IMR-90 (cell line): ENCODE measurements at regions not wholly inside any gene's neighbourhood (a gene's known extent, or its start where the extent isn't known, plus 50 kb on each side); places are given as distances from the start of the nearest gene placed in this dataset.

ENCODE experiments used
- ATAC-seq: fragments of 200-7000 bp; cut with Tn5 transposase; 2 replicates; pipeline ENCODE4 v1.9.1; 2020; ENCODE audit warnings: low read depth, mild to moderate bottlenecking, moderate library complexity
- BruUV-seq: library from RNA; stranded (reverse); fragments of 400-500 nt; replicated peaks from 2 replicates; lab custom pipeline; 2021; lab: Mats Ljungman, UMichigan
- CTCF ChIA-PET: fragments of 300-600 bp; formaldehyde crosslinking; extraction: SDS; loops from one replicate; lab custom pipeline; 2021; ENCODE audit warnings: antibody characterized with exemption; lab: Yijun Ruan, JAX
- POLR2A ChIA-PET: fragments of 300-600 bp; sonication (Branson Sonifier 250); formaldehyde crosslinking; loops from one replicate; lab custom pipeline; 2022; ENCODE audit warnings: antibody characterized with exemption; ENCODE audit not compliant: unreplicated experiment; lab: Charles Lee
- DNase-seq: peaks from one replicate; pipeline ENCODE4 v3.0.0; 2013
- H2AFZ ChIP-seq: replicated peaks from 2 replicates; pipeline ENCODE3; 2013; ENCODE audit warnings: low read length, mild to moderate bottlenecking; ENCODE audit not compliant: poor library complexity
- H2AK5ac ChIP-seq: 2 replicates; pipeline ENCODE4 v1.6.1; 2013; ENCODE audit warnings: low read depth, low read length, inconsistent platforms
- H2AK9ac ChIP-seq: replicated peaks from 2 replicates; pipeline ENCODE3; 2013; ENCODE audit warnings: mild to moderate bottlenecking, low read depth, low read length, moderate library complexity; ENCODE audit not compliant: poor library complexity
- H2BK120ac ChIP-seq: 2 replicates; pipeline ENCODE4 v1.6.1; 2013; ENCODE audit warnings: low read depth, low read length, inconsistent platforms
- H2BK15ac ChIP-seq: 3 replicates; pipeline ENCODE4 v1.6.1; 2013; ENCODE audit warnings: low read depth, low read length, inconsistent platforms
- H2BK20ac ChIP-seq: 2 replicates; pipeline ENCODE4 v1.6.1; 2013; ENCODE audit warnings: low read depth, mild to moderate bottlenecking, inconsistent platforms, low read length, moderate library complexity
- H2BK5ac ChIP-seq: 2 replicates; pipeline ENCODE4 v1.6.1; 2013; ENCODE audit warnings: mild to moderate bottlenecking, low read depth, low read length, inconsistent platforms; ENCODE audit not compliant: poor library complexity, severe bottlenecking
- H3K14ac ChIP-seq: replicated peaks from 2 replicates; pipeline ENCODE4 v1.6.1; 2013; ENCODE audit warnings: low read depth, low read length, inconsistent platforms
- H3K18ac ChIP-seq: 2 replicates; pipeline ENCODE4 v1.6.1; 2013; ENCODE audit warnings: low read depth, low read length, control low read depth
- H3K23ac ChIP-seq: 2 replicates; pipeline ENCODE4 v1.6.1; 2013; ENCODE audit warnings: low read depth, low read length, inconsistent platforms
- H3K27ac ChIP-seq: 2 replicates; pipeline ENCODE4 v1.5.1; 2013; ENCODE audit warnings: mild to moderate bottlenecking, control low read depth, low read length; ENCODE audit not compliant: insufficient read depth
- H3K27me3 ChIP-seq: 2 replicates; pipeline ENCODE4 v1.6.1; 2013; ENCODE audit warnings: low read length; ENCODE audit not compliant: control insufficient read depth, insufficient read depth
- H3K36me3 ChIP-seq: 2 replicates; pipeline ENCODE4 v1.6.1; 2013; ENCODE audit warnings: low read length, mixed read lengths; ENCODE audit not compliant: control insufficient read depth, insufficient read depth
- H3K4ac ChIP-seq: 2 replicates; pipeline ENCODE4 v1.6.1; 2013; ENCODE audit warnings: low read depth, low read length, inconsistent platforms
- H3K4me1 ChIP-seq: 2 replicates; pipeline ENCODE4 v1.6.1; 2013; ENCODE audit warnings: low read length, mixed read lengths; ENCODE audit not compliant: control insufficient read depth, insufficient read depth
- H3K4me2 ChIP-seq: 2 replicates; pipeline ENCODE4 v1.6.1; 2013; ENCODE audit warnings: low read depth, mild to moderate bottlenecking, control low read depth, low read length, moderate library complexity
- H3K4me3 ChIP-seq: 2 replicates; pipeline ENCODE4 v1.5.1; 2013; ENCODE audit warnings: low read depth, mild to moderate bottlenecking, control low read depth, low read length, moderate library complexity; ENCODE audit not compliant: insufficient read depth
- H3K56ac ChIP-seq: 2 replicates; pipeline ENCODE4 v1.6.1; 2013; ENCODE audit warnings: low read length, inconsistent platforms; ENCODE audit not compliant: insufficient read depth; ENCODE audit errors: extremely low read depth
- H3K79me1 ChIP-seq, 2 experiments: 2 replicates each; pipeline ENCODE4 v1.6.1; 2013; ENCODE audit warnings: low read length in 2 of 2, inconsistent platforms in 1 of 2, low read depth in 1 of 2
- H3K9ac ChIP-seq: 2 replicates; pipeline ENCODE4 v1.6.1; 2013; ENCODE audit warnings: low read depth, low read length, control low read depth
- H3K9me1 ChIP-seq: 2 replicates; pipeline ENCODE4 v1.6.1; 2013; ENCODE audit warnings: low read length, inconsistent platforms; ENCODE audit not compliant: insufficient read depth
- H3K9me3 ChIP-seq: 2 replicates; pipeline ENCODE4 v1.6.1; 2013; ENCODE audit warnings: low read length; ENCODE audit not compliant: control insufficient read depth, insufficient read depth
- H4K20me1 ChIP-seq: 2 replicates; pipeline ENCODE4 v1.6.1; 2013; ENCODE audit warnings: low read length, inconsistent platforms; ENCODE audit not compliant: insufficient read depth
- H4K5ac ChIP-seq: 2 replicates; pipeline ENCODE4 v1.6.1; 2013; ENCODE audit warnings: mild to moderate bottlenecking, low read depth, low read length, control low read depth
- H4K8ac ChIP-seq, 2 experiments: 2 replicates each; pipeline ENCODE4 v1.6.1; 2013; ENCODE audit warnings: low read depth in 2 of 2, low read length in 2 of 2, control low read depth in 1 of 2, inconsistent platforms in 1 of 2
- H4K91ac ChIP-seq: 2 replicates; pipeline ENCODE4 v1.6.1; 2013; ENCODE audit warnings: low read depth, low read length, inconsistent platforms; ENCODE audit not compliant: insufficient read depth
- ELK1 ChIP-seq: fragments of 150-350 bp; IDR thresholded peaks from 2 replicates; pipeline ENCODE4 v1.6.1; 2016; ENCODE audit warnings: low read depth, mild to moderate bottlenecking, low read length, moderate library complexity, borderline replicate concordance
- WGBS, 2 experiments: methylation state at CpG; one replicate each; pipeline versions ENCODE4 v1.1.5 to v1.1.7; 2013; ENCODE audit warnings: missing lambda C conversion rate in 2 of 2; ENCODE audit not compliant: insufficient read length in 1 of 2; ENCODE audit errors: extremely low coverage in 2 of 2; 5-methylcytosine and 5-hydroxymethylcytosine counted together
- dilution Hi-C: fragments of 300-500 bp; cut with HindIII; formaldehyde crosslinking; loops from one replicate; pipeline ENCODE4 v1.14.3; 2018; ENCODE audit warnings: low sequenced_read_pairs; ENCODE audit not compliant: unreplicated experiment
- in situ Hi-C: fragments of 300-500 bp; cut with MboI; formaldehyde crosslinking; loops from 3 replicates; pipeline ENCODE4 v1.14.3; 2019; ENCODE audit warnings: low sequenced_read_pairs, inconsistent platforms, mixed read lengths
- intact Hi-C: fragments of 100-400 bp; cut with micrococcal nuclease; formaldehyde crosslinking; loops from 2 replicates; pipeline ENCODE4 v1.10.0; 2022

- H3K9me3 ChIP-seq = no peaks in the 10 kb centered on the region
- no peak overlapping the region for H2BK5ac ChIP-seq
- no CpG with 5 or more reads among the region's 2 CpGs for WGBS, 2 experiments
- BruUV-seq = no TSS peak
- dilution Hi-C loops (no loop called here), in situ Hi-C loops (loop anchor here (10.0 kb wide), 1 partner anchor 113 kb away; no protein-coding TSS in a partner anchor), intact Hi-C loops (no loop called here)
- no peak for ATAC-seq
- H3K4me2 ChIP-seq = no peak overlapping the region
- no peak overlapping the region for H2BK15ac ChIP-seq
- no peak overlapping the region; the same call in 1 of the 2 replicates for H4K5ac ChIP-seq
- H3K4me3 ChIP-seq = no peak overlapping the region
- no peak overlapping the region for H3K27ac ChIP-seq
- ChIA-PET POLR2A (no interaction called here), CTCF (no interaction called here)
- TF ChIP-seq ELK1 = no peak
- no peaks in the 10 kb centered on the region for H3K36me3 ChIP-seq
- DNase-seq = no peak
- H2BK120ac ChIP-seq = no peak overlapping the region
- no peak overlapping the region for H2BK20ac ChIP-seq
- no peak overlapping the region for H4K91ac ChIP-seq
- no peak overlapping the region for H3K56ac ChIP-seq
- H3K9ac ChIP-seq = no peak overlapping the region
- no peaks in the 10 kb centered on the region for H4K20me1 ChIP-seq
- no peak overlapping the region for H3K14ac ChIP-seq
- H3K9me1 ChIP-seq = no peaks in the 10 kb centered on the region
- peaks cover 5% of the 10 kb centered on the region; the same call in 1 of the 2 replicates for H3K4me1 ChIP-seq
- no peak overlapping the region for H2AFZ ChIP-seq
- no peaks in the 10 kb centered on the region for H3K27me3 ChIP-seq
- H4K8ac ChIP-seq = no peak overlapping the region
- no peak overlapping the region for H2AK5ac ChIP-seq
- H3K79me1 ChIP-seq = no peaks in the 10 kb centered on the region
- no peak overlapping the region for H3K18ac ChIP-seq
- H2AK9ac ChIP-seq = no peak overlapping the region
- no peak overlapping the region for H3K23ac ChIP-seq
- H3K4ac ChIP-seq = no peak overlapping the region
Observed at GRCh38 chr17:14732211-14732610, 431.3 kb downstream of the HS3ST3B1 start.
